Superior temporal gyrus (tissue), 1 donor: ENCODE measurements at regions not wholly inside any gene's neighbourhood (a gene's known extent, or its start where the extent isn't known, plus 50 kb on each side); places are given as distances from the start of the nearest gene placed in this dataset.
"Not testable (repeated sequence)": the region's sequence is repeated elsewhere in the genome, so short reads cannot be mapped to it uniquely, and the experiment has no call there.

Experiments used
- DNase-seq: peaks from one replicate; pipeline ENCODE4 v3.0.0-alpha.2; 2016; ENCODE audit errors: extremely low spot score

- no peak for DNase-seq
Measured at GRCh38 chr5:145574889-145575573, 260.1 kb downstream of the PRELID2 start.

DNA sequence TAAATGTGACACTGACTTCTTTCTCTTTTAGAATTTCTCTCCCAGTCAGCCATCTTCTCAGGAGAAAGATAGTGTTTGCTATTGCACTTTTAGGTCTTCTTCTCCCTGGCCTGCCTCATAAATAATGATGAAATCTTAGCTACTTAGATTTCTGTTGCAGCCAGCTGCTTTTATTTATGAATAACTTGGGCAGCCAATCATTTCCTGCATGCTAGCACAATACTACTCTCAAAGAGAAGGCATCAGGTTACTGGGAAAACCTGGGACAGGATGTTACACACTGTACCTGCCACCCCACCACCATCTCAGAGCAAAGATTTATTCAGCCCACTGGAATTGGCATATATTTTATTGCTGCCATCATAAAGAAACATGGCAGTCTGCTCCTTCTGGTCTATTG is 266.6 kb downstream of the PRELID2 start:
- DNase-seq, result no peak

- no peak for DNase-seq
Measured at GRCh38 chr5:145562931-145563330, 272.2 kb downstream of the PRELID2 start.

GRCh38 chr5:145558288-145558687 is 276.9 kb downstream of the PRELID2 start:
- DNase-seq, result no peak

GRCh38 chr5:145557345-145557744 is 277.8 kb downstream of the PRELID2 start:
- no peak for DNase-seq

DNA sequence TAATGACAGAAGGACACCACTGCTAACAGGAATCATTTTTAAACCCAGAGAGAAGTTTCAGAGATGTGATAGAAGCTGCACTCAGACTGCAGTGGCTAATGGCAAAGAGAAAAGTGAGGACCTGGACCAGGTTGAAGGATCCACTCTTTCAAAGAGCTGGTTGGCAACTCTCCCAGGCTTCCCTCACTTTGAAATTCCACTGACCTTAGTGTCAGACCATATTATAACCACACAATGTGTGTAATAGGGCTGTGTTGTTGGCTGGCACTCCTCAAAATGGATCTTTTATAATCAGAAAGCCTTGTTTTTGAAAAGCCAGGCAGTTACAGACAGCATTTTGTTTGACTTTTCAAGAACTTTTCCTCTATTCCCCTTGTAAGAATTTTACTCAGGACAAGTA is 280.7 kb downstream of the PRELID2 start:
- DNase-seq, result no peak

DNA sequence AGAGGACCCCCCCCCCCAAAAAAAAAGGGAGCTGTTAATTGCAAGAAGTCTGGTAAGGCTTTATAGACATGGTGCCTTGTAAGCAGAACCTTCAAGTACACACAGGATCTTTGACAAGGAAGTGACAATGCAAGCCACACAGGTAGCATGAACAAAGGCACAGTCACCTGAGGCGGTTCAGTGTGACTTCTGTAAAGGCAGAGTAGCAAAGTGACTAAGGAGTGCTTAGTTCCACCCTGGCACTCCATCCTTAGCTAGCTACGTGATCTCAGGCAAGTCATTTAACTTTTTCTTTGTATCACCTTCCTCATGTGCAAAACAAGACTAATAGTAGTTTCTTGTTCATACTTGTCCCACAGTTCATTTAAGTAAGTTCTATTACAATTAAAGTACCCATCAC is 282.0 kb downstream of the PRELID2 start:
- DNase-seq, result no peak

DNA sequence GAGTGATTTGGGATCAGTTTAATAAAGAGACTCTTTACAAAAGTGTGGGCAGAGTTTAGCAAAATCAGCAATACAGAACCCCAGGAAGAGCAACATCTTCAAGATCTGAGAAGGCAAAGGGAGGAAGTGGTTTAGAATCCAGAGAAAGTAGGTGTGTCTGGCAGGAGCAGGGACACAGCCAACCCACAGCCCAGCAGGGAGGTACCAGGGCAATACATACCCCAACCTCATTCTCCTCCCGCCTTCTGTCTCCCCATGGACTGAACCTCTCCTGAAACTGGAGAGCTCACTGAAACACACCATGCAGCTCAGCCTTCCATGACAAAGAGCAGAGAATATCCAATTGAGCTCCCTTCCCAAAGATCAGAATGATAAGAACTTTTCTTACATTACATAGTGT is 283.4 kb downstream of the PRELID2 start:
- no peak for DNase-seq

GRCh38 chr5:145548097-145548496 is 287.0 kb downstream of the PRELID2 start:
- no peak for DNase-seq

GRCh38 chr5:145544401-145544800 is 290.7 kb downstream of the PRELID2 start:
- DNase-seq, result no peak

DNA sequence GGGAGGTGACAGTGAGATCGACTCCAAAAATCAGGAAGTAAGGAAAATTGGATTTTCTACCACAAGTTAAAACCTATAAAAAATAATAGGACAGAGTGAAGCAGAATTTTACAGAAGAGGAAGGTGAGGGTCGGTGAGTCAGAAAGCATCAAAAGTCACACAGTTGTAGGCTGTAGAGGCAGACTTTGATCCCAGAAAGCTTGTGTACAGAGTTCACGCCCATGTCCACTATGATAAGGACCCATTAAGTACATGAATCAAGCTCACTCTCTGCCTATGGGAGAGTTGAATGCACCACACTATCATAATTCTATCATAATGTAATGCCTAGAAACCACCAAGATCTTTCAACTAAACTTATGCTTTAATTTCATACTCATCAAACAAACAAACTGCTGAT is 291.2 kb downstream of the PRELID2 start:
- no peak for DNase-seq

GRCh38 chr5:145540375-145540774 is 294.8 kb downstream of the PRELID2 start:
- no peak for DNase-seq

DNA sequence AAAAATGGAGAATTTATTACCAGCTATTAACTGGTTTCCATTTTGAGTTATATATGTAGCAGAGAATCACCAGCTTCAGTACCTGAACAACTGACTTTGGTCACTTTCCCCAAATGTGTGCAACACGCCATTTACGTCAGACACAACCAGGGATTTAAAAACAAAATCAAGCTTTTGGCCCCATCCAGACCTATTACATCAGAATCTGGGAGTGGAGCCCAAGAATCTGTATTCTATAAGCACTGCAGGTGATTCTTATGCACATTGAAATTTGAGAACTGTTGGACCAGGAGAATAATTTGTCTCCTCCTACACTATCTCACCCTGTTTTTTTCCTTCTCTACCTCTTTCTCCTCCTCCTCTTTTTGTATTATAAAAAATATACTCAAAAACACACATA is 295.9 kb downstream of the PRELID2 start:
- no peak for DNase-seq

DNA sequence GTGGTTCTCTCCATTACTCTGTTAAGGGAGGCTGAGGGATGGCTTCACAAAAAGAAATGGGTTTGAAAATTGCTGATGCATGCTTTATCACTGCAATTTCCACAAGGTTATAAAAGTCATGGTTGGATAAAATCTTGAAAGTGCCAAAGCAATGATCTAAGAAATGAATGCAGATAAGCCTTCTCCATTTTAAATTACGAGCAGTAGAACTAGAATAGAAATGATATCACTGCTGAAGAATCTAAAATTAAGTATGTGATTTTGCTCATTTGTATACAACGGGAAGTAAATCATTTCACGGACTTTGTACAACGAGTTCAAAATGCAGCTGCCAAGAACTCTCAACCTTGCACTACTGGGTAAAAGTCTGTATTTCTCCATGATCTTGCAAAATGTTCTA is 299.0 kb downstream of the PRELID2 start:
- DNase-seq, result no peak

GRCh38 chr5:145531038-145531734 is 304.0 kb downstream of the PRELID2 start:
- no peak for DNase-seq

DNA sequence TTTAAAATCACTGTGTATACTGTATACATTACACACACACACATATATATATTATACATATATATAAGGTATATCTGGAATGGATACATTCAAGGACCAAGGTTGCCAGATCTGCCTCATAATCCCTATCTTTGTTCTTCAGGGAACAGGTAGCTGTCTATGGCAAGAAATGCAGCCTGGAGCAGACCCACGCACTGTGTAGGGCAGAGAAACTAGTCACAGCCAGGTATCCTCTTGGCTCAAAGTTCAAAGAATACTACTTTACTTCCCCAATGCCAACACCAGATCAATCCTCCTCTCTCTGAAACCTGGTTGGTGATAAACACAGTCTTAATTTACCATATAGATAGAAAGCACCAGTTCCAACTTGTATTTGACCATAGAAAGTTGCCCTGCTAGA is 313.6 kb downstream of the PRELID2 start:
- no peak for DNase-seq

DNA sequence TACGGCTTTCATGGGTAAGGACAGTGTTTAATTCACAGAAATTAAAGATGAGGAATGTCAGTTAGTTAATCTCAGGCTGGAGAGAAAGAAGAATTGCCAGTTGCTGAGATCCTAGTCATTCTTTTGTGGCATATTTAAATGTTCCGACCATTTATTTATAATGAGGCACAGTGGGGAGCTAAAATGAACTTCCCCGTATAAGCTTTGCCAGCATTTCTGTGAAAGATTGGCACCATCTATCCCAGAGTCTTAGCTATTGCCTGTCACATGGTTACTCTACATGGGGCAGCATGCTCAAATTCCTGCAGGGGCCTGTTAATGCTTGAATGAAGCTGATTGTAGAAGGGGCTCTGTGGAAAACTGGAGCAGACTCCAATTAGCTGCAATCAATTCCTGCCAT is 314.1 kb downstream of the PRELID2 start:
- DNase-seq, result no peak

GRCh38 chr5:145520335-145520734 is 314.8 kb downstream of the PRELID2 start:
- DNase-seq, result no peak

GRCh38 chr5:145517588-145517987 is 317.6 kb downstream of the PRELID2 start:
- not testable (repeated sequence) for DNase-seq

GRCh38 chr5:145511351-145511750 is 323.8 kb downstream of the PRELID2 start:
- no peak for DNase-seq

GRCh38 chr5:145510769-145511168 is 324.4 kb downstream of the PRELID2 start:
- no peak for DNase-seq

DNA sequence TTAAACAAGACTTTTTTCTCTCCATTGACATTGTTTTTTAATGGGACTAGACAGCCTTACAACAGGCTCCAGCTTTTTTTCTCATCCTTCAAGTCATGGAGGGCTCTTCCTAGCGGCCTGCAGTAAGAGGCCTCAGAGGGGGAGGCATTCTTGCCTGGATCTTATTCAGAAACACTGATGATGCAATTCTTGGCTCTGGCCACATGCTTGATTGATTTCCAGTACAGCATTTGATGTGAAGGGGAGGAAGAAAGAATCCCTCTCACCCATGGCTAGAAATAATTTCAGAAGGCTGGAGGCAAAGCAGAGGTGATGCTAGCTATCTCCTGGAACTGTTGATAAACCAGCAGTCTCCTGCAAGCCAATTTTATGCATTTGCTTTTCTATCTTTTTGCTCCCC is 324.8 kb downstream of the PRELID2 start:
- no peak for DNase-seq

GRCh38 chr5:145509336-145510136 is 325.6 kb downstream of the PRELID2 start:
- no peak for DNase-seq
